K562 (cell line): ENCODE measurements at regions not wholly inside any gene's neighbourhood (a gene's known extent, or its start where the extent isn't known, plus 50 kb on each side); places are given as distances from the start of the nearest gene placed in this dataset.

ENCODE experiments used
- ATAC-seq: fragments of 200-7000 bp; cut with Tn5 transposase; 3 replicates; pipeline ENCODE4 v1.9.1; 2020; ENCODE audit warnings: moderate library complexity
- BruUV-seq: library from RNA; stranded (reverse); fragments of 400-500 nt; replicated peaks from 2 replicates; lab custom pipeline; 2021; lab: Mats Ljungman, UMichigan
- CTCF ChIA-PET: fragments of 300-600 bp; formaldehyde crosslinking; extraction: SDS; loops from one replicate; lab custom pipeline; 2021; ENCODE audit warnings: low intra/inter-chr PET ratio; lab: Yijun Ruan, JAX
- POLR2A ChIA-PET: fragments of 300-600, 350-650 bp; sonication (Branson Sonifier 250); formaldehyde crosslinking; extraction: SDS; loops from one replicate; lab custom pipeline; 2021; ENCODE audit warnings: antibody characterized with exemption, inconsistent platforms; lab: Yijun Ruan, JAX
- DNase-seq, 4 experiments: peaks; one replicate each; pipeline versions ENCODE4 v3.0.0 to v3.0.0-alpha.2; 2011 to 2018; ENCODE audit warnings: low spot score in 3 of 4, mixed read lengths in 3 of 4; ENCODE audit errors: extremely low read depth in 1 of 4
- FAIRE-seq: peaks from 2 replicates; lab custom pipeline; 2011; peaks lifted over from hg19 to GRCh38; lab: Jason Lieb, UNC
- H2AFZ ChIP-seq: 2 replicates; pipeline ENCODE4 v1.6.0; 2011; ENCODE audit warnings: low read depth, low read length, control low read depth, inconsistent platforms
- H3K27ac ChIP-seq: fragments of 200-600 bp; 3 replicates; pipeline ENCODE4 v1.8.0; 2011; ENCODE audit warnings: low read depth, mild to moderate bottlenecking, control low read depth, inconsistent platforms, low read length, moderate library complexity, mixed read lengths; ENCODE audit errors: extremely low read depth
- H3K27me3 ChIP-seq, 2 experiments: fragments of 300-600 bp in 1 of 2; 2 replicates in 1 of 2; 3 replicates in 1 of 2; pipeline versions ENCODE4 v1.6.0 to v1.8.0; 2011; ENCODE audit warnings: inconsistent platforms in 2 of 2, low read length in 2 of 2, mild to moderate bottlenecking in 1 of 2, mixed read lengths in 1 of 2, moderate library complexity in 1 of 2; ENCODE audit not compliant: control insufficient read depth in 2 of 2, insufficient read depth in 2 of 2
- H3K36me3 ChIP-seq: fragments of 300-600 bp; 3 replicates; pipeline ENCODE4 v1.8.0; 2011; ENCODE audit warnings: mild to moderate bottlenecking, low read length, inconsistent platforms; ENCODE audit not compliant: control insufficient read depth, insufficient read depth
- H3K4me1 ChIP-seq, 2 experiments: fragments of 200-600 bp in 1 of 2; replicated peaks in 1 of 2; 2 replicates in 1 of 2; 3 replicates in 1 of 2; pipeline versions ENCODE4 v1.5.1 to v1.8.0; 2011; ENCODE audit warnings: inconsistent platforms in 2 of 2, low read length in 2 of 2, mild to moderate bottlenecking in 1 of 2, mixed read lengths in 1 of 2, moderate library complexity in 1 of 2; ENCODE audit not compliant: control insufficient read depth in 2 of 2, insufficient read depth in 2 of 2
- H3K4me2 ChIP-seq: 2 replicates; pipeline ENCODE4 v1.6.1; 2011; ENCODE audit warnings: low read length, control low read depth, inconsistent platforms, mixed read lengths; ENCODE audit not compliant: insufficient read depth
- H3K4me3 ChIP-seq: fragments of 200-600 bp; sonication (generic), shearing (Covaris generic); 2 replicates; pipeline ENCODE4 v1.5.1; 2016; ENCODE audit warnings: control low read depth, inconsistent platforms
- H3K79me2 ChIP-seq: fragments of 200-600 bp; 3 replicates; pipeline ENCODE4 v1.8.0; 2011; ENCODE audit warnings: low read length, inconsistent platforms; ENCODE audit not compliant: control insufficient read depth, insufficient read depth
- H3K9ac ChIP-seq, 2 experiments: 2 replicates each; pipeline versions ENCODE4 v1.6.0 to v1.6.1; 2011; ENCODE audit warnings: low read depth in 2 of 2, low read length in 2 of 2, control low read depth in 1 of 2, inconsistent platforms in 1 of 2, mild to moderate bottlenecking in 1 of 2, mixed read lengths in 1 of 2; ENCODE audit not compliant: insufficient read depth in 1 of 2
- H3K9me1 ChIP-seq: one replicate; pipeline ENCODE4 v1.6.0; 2011; ENCODE audit warnings: inconsistent platforms, mild to moderate bottlenecking, low read length, moderate library complexity; ENCODE audit not compliant: control insufficient read depth, insufficient read depth
- H3K9me3 ChIP-seq: replicated peaks from 2 replicates; pipeline ENCODE4 v1.5.1; 2011; ENCODE audit warnings: low read depth, low read length, inconsistent platforms; ENCODE audit not compliant: control insufficient read depth, insufficient read depth
- H4K20me1 ChIP-seq: replicated peaks from 2 replicates; pipeline ENCODE4 v1.6.1; 2011; ENCODE audit warnings: low read length, inconsistent platforms, mixed read lengths; ENCODE audit not compliant: control insufficient read depth, insufficient read depth
- BRD9 ChIP-seq: fragments of 450-650 bp; IDR thresholded peaks from 2 replicates; pipeline ENCODE4 v1.6.1; 2018; ENCODE audit warnings: low read depth; ENCODE audit not compliant: partially characterized antibody
- FOXP1 ChIP-seq: sonication (generic); formaldehyde crosslinking; IDR thresholded peaks from 2 replicates; pipeline ENCODE4 v1.8.0; 2022; ENCODE audit warnings: mild to moderate bottlenecking, missing genetic modification reagents
- HOMEZ ChIP-seq: fragments of 250-450 bp; sonication (Bioruptor Pico); IDR thresholded peaks from 2 replicates; pipeline ENCODE4 v1.4.0; 2020; ENCODE audit warnings: mild to moderate bottlenecking, moderate library complexity
- KLF10 ChIP-seq: fragments of 250-450 bp; sonication (Bioruptor Pico); IDR thresholded peaks from 2 replicates; pipeline ENCODE4 v1.6.1; 2021; ENCODE audit warnings: matching md5 sums
- MAFK ChIP-seq: IDR thresholded peaks from 2 replicates; pipeline ENCODE4 v1.6.1; 2011; ENCODE audit warnings: low read length, improper control_type of control experiment
- MAX ChIP-seq: sonication (generic); formaldehyde crosslinking; IDR thresholded peaks from 2 replicates; pipeline ENCODE4 v1.9.0; 2022; ENCODE audit warnings: mild to moderate bottlenecking, missing genetic modification reagents
- MCM5 ChIP-seq: fragments of 450-650 bp; IDR thresholded peaks from 2 replicates; pipeline ENCODE4 v1.6.1; 2016; ENCODE audit warnings: low read depth
- MEF2A ChIP-seq: IDR thresholded peaks from 2 replicates; pipeline ENCODE4 v1.6.1; 2011; ENCODE audit warnings: low read depth, mild to moderate bottlenecking, low read length, moderate library complexity; ENCODE audit not compliant: control insufficient read depth
- MLLT1 ChIP-seq, 2 experiments: fragments of 450-650 bp; IDR thresholded peaks; 2 replicates each; pipeline ENCODE4 v1.6.1; 2016
- NFRKB ChIP-seq: fragments of 450-650 bp; IDR thresholded peaks from 2 replicates; pipeline ENCODE4 v1.6.1; 2016; ENCODE audit warnings: low read depth
- RFX7 ChIP-seq: fragments of 250-450 bp; sonication (Bioruptor Pico); IDR thresholded peaks from 2 replicates; pipeline ENCODE4 v1.5.1; 2021; ENCODE audit warnings: mild to moderate bottlenecking
- SLC30A9 ChIP-seq: fragments of 250-450 bp; sonication (Bioruptor Pico); IDR thresholded peaks from 2 replicates; pipeline ENCODE4 v1.8.0; 2022; ENCODE audit warnings: mild to moderate bottlenecking, moderate library complexity
- TAF7 ChIP-seq: fragments of 450-650 bp; IDR thresholded peaks from 2 replicates; pipeline ENCODE4 v1.6.1; 2016; ENCODE audit warnings: missing genetic modification characterization, missing compliant biosample characterization
- ZFP1 ChIP-seq: fragments of 450-650 bp; formaldehyde crosslinking; IDR thresholded peaks from 2 replicates; pipeline ENCODE4 v1.4.0; 2020; ENCODE audit warnings: mild to moderate bottlenecking, mixed read lengths
- ZNF124 ChIP-seq: sonication (generic); formaldehyde crosslinking; IDR thresholded peaks from 2 replicates; pipeline ENCODE4 v1.8.1; 2022; ENCODE audit warnings: missing genetic modification reagents
- ZNF184 ChIP-seq: sonication (generic); formaldehyde crosslinking; IDR thresholded peaks from 2 replicates; pipeline ENCODE4 v1.5.0; 2020; ENCODE audit warnings: missing genetic modification reagents
- ZNF436 ChIP-seq: fragments of 250-450, 450-650 bp; sonication (Bioruptor Pico); formaldehyde crosslinking; IDR thresholded peaks from 2 replicates; pipeline ENCODE4 v1.7.0; 2020; ENCODE audit warnings: mild to moderate bottlenecking
- in situ Hi-C: fragments of 300-500 bp; cut with MboI; formaldehyde crosslinking; loops from 4 replicates; pipeline ENCODE4 v1.15.0; 2018; ENCODE audit warnings: inconsistent platforms, mixed read lengths
- intact Hi-C: fragments of 100-400 bp; cut with micrococcal nuclease; formaldehyde crosslinking; loops from 2 replicates; pipeline ENCODE4 v1.14.2; 2022

GRCh38 chr6:135627092-135627715, 129.7 kb upstream of the AHI1 start:
- Histone ChIP-seq H3K9ac (no peak overlapping the region), H3K4me1 (no peaks in the 10 kb centered on the region), H3K79me2 (no peaks in the 10 kb centered on the region), H2AFZ (no peak overlapping the region), H3K27ac (no peak overlapping the region), H4K20me1 (no peaks in the 10 kb centered on the region), H3K4me2 (no peak overlapping the region), H3K9me1 (no peaks in the 10 kb centered on the region), H3K9me3 (no peaks in the 10 kb centered on the region), H3K36me3 (no peaks in the 10 kb centered on the region), H3K27me3 (no peaks in the 10 kb centered on the region), H3K4me3 (no peak overlapping the region)
- no peak for TF ChIP-seq BRD9
- no peak for TF ChIP-seq HOMEZ (CRISPR knock-in tag)
- TF ChIP-seq ZNF124 = no peak
- no peak for TF ChIP-seq MEF2A
- no peak for TF ChIP-seq KLF10 (CRISPR knock-in tag)
- TF ChIP-seq RFX7 (CRISPR knock-in tag) = no peak
- no peak for TF ChIP-seq MCM5
- TF ChIP-seq MAFK = no peak
- no peak for TF ChIP-seq ZNF184 (CRISPR knock-in tag)
- no peak for TF ChIP-seq TAF7
- no peak for TF ChIP-seq MAX (CRISPR knock-in tag)
- no peak for TF ChIP-seq FOXP1 (CRISPR knock-in tag)
- TF ChIP-seq NFRKB = no peak
- no peak for TF ChIP-seq MLLT1 (IDR thresholded peaks at IDR 0.05)
- TF ChIP-seq ZNF436 = no peak
- no peak for TF ChIP-seq ZFP1 (CRISPR knock-in tag)
- no peak for TF ChIP-seq SLC30A9 (CRISPR knock-in tag)
- FAIRE-seq (no peak), ATAC-seq (no peak), DNase-seq (no peak)
- intact Hi-C loops = no loop called here
- in situ Hi-C loops = no loop called here
- BruUV-seq = no TSS peak
- CTCF ChIA-PET = no interaction called here
- POLR2A ChIA-PET = no interaction called here
